NCI-H2227 treated with DMSO at 0.1 percent for 48 hours (cell line): ENCODE measurements at regions not wholly inside any gene's neighbourhood (a gene's known extent, or its start where the extent isn't known, plus 50 kb on each side); places are given as distances from the start of the nearest gene placed in this dataset.
A peak's percentile ranks its signal among the peaks of the same experiment; 100 is the strongest.

Source experiments
- DNase-seq: peaks from one replicate; lab custom pipeline; 2025; lab: John Stamatoyannopoulos, UW

DNA sequence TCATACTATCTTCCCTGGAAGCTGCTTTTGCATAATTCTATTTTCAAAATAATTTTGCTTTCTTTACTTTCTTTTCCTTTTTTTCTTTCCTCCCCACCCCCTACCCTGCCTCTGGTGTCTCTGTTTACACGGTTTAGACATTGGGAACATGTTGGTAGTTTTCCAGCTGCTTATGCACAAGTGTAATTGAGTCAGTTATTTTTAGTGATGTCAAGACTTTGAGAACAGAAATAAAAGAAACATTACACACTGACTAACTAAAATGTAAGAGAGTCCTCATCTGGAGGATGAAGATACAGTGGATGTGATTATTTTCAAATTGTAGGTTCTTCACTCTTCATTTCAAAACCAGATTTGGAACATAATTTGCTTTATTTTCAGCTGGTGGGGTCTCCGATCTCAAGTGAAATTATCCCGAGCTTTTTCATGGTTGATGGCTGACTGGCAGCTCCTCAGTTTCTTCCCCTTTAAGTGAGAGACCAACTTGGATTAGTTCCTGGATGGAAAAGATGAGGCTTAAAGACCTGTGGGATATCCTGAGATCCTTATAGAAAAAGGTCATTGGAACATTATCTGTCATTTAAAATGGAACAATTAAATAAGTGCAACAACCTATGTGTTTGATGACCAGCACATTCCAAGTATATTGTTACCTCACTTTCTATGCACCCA is 154.4 kb upstream of the ZNF462 start:
- no peak for DNase-seq

DNA sequence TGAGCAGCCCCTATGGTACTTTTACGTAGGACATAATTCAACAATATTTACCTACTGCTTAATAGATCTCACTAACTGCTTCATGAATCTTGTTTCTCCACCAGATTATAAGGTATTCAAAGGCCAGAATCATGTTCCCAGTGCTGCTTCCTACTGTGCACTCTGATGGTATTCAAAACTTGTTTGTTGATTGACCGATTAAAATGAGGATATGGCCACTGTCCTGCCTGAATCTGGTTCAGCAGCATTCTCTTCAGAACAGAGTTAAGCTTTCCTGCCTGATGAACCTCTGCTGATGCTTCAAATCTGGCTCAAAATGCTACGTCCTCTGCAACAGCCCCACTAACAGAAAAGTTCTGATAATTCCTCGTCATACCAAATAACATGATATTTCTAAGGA is 150.7 kb upstream of the ZNF462 start:
- DNase-seq = no peak

DNA sequence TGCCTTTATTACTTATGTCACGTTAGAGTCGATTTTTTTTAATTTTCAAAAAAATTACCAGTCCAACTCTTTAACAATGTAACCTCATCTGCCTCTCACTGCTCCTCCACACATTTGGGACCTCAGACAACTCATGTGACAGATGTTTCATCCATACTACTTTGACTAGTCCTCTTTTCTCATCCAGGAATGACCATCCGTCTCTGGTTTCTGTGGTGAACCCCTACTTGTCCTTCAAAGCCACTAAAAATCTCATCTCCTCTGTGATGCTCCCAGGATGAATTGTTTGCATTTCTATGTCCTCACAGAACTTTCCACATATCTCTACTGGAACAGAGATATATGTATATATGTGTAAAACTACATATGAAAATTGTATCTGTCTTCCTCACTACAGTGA is 149.8 kb upstream of the ZNF462 start:
- no peak for DNase-seq

DNA sequence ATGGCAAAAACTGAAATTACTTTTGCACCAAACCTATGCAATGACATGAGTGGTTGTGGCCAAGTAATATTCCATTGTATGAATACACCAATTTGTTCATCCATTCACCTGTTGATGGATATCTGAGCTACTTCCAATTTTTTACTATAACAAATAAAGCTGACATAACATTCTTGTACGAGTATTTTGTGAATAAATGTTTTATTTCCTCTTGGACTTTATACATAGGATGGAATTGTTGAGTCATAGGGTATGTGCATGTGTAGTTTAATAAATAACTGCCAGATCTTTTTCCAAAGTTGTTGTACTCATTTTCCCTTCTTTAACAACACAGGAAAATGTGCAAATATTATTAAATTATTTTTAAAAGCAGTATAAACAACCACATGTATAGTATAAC is 146.1 kb upstream of the ZNF462 start:
- no peak for DNase-seq

DNA sequence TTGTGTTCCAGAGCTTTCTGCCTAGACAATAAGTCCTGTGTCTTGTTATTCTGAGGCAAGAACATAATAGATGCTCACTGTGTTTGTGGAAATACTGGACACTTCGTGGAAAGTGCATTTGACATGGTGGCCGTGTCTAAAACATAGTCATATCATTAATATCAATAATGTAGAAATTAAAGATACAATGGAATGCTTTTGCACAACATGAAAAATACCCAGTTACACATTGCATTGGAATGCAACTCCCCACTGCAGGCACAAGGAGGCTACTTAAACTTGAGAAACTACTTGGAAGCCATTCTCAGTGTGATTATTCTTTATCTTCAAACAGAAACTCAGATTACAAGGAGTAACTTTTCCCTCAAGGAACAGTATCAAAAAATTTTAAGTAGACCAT is 145.3 kb upstream of the ZNF462 start:
- DNase-seq = no peak

DNA sequence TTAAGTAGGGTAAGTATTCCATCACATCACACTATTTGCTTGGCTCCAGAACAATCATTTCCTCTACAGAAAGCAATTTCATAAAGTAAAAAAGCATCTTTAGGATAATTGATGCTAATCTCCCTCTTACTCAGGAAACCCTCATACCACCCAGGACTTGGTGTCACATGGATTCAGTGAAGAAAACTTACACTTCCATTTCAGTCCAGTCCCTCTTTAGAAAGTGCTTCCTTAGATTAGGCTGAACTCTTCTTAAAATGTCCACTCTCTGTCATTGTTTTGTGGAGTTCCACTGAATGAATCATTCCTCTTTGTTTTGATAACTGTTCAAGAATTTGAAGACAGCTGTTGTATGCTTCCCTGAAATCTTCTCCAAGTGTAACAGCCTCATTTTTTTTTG is 144.0 kb upstream of the ZNF462 start:
- no peak for DNase-seq

DNA sequence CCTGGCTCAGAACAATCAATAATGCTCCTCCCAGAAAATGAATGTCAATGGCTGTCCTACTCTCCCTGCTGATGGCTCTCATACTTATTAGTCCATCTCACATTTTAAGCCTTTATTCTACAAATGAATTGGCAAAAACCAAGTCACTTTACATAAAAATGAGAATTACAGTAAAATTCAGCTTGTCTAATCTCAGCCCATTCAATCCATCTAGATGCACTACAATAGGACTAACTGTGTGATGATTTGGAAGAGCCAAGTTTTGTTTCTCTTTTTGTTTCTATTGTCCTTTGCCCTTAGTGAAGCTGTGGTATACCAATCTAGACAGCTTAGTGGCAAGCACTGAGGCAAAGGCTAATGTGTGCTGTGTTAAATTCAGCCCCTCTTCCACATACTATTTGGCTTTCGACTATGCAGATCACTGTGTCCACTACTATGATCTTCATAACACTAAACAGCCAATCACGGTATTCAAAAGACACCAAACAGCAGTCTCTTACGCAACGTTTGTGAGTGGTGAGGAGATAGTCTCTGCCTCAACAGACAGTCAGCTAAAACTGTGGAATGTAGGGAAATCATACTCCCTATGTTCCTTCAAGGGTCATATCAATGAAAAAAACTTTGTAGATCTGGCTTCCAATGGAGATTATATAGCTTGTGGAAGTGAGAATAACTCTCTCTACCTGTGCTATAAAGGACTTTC is 140.8 kb upstream of the ZNF462 start:
- DNase-seq = no peak

DNA sequence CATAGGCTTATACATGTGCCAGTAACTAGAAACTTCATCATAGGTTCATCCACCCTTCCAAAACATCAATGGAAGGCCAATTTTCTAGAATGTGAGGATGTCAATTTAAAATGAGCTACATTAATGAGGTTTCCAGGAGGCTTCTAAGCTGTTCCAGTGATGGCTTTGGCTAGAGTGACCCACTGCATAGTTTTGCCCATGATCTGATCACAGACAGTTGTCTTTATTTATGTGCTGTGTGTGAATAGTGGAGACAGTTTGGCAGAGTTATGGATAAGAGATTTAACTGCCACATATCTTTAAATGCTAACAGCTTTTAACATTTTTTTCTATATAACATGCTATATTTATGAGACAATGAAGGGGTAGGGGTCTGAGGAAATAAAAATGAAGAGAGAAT is 139.0 kb upstream of the ZNF462 start:
- no peak for DNase-seq

DNA sequence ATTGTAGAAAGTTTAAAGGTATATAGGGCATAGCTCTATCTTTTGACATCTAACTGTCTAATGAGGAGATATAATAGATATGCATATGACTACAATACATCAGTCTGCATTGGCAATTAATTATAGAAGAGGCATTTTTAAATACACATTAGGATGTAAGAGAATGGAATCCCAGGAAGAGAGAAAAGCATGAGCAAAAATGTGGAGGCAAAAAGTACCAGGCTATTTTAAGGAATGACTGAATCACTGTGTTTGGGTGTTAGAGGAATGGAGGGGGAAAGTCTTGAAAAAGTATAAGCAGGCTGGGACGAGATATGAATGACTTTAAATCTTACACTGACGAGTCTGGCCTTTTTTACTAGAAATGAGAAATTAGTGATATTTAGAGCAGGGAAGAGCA is 138.4 kb upstream of the ZNF462 start:
- DNase-seq = no peak

DNA sequence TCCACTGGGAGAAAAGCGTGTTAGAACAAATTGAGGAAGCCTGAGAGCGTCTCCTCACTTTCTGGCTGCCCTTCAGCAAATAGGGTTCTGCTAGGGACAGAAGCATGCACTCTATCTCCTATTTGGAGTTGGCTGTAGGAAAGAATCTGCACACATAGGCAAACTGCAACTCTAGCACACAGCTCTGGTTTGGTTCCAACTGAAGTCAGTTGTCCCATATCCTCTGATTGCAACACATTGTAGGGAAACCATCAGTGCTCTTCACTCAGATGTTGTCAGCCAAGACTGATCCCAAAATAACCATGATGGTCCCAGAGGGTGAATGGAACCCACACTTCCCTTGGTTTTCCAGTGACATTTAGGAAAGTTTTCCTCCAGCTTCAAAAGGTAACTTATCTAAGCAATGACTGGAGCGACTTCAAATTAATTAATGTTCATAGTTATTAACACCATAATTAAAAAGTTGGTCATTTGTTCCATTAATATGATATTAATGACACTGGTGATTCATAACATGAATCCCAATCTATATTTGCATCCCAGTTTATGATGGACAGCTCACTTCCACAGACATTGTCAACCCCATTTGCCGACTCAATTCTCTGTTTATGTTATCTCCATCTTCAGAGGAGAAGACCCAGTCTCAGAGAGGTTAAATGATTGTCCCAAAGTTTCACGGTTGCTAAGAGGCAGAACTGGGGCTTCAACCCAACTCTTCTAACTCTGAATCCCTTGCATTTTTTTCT is 136.7 kb upstream of the ZNF462 start:
- no peak for DNase-seq

DNA sequence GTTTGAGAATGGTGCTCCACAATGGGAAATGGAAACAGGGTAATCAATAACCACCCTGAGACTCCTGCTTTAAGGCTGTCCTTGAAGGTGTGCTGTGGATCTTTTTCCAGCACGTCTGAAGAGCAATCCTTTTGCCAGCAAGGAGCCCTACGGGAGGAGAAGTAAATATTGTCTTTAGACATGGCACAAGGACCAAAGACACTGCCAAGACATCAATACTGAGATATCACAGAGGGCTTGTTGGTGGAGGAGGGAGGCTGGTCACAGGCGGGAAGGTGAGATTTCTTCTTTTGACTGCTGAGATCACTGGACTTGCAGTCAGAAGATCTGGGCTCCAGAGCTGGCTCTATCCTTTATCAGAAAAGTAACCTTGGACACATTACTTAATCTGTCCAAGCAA is 135.0 kb upstream of the ZNF462 start:
- no peak for DNase-seq

DNA sequence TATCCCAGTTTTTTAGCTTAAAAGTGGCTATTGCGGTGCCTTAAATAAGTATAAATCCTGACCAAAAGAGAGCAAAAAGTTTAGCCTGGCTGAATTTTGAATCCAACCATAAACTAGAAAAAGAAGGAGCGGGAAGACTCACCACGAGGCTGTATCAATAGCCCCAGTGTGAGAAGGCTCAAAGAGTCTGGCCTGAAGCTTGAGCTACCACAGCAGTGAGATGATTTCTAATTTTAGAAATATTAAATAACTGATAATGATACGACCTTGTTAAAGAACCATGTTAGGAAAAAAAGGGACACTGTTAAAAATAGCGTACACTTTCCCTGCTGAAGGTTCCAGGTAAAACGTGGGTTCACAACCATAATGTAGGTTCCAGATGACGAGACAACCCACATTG is 134.1 kb upstream of the ZNF462 start:
- DNase-seq = no peak

DNA sequence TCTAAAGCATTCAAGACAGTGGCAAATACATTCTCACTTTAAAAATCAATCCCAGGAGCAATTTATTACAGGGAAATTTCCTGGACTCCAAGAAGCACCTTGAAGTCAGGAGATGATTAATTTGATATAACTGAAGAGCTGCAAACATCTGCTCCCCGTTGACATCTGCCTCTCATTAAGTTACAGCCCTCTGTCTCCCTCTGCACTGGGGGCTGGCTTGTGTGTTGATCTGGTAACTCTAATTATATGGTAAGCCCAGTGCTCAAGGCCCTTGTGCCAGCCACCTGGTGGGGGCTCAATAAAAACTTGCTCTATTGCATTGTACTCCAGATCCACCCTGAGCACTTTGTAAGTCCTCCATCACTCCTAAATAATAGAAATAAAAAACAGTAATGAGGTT is 131.1 kb upstream of the ZNF462 start:
- peak; percentile 81 for DNase-seq

DNA sequence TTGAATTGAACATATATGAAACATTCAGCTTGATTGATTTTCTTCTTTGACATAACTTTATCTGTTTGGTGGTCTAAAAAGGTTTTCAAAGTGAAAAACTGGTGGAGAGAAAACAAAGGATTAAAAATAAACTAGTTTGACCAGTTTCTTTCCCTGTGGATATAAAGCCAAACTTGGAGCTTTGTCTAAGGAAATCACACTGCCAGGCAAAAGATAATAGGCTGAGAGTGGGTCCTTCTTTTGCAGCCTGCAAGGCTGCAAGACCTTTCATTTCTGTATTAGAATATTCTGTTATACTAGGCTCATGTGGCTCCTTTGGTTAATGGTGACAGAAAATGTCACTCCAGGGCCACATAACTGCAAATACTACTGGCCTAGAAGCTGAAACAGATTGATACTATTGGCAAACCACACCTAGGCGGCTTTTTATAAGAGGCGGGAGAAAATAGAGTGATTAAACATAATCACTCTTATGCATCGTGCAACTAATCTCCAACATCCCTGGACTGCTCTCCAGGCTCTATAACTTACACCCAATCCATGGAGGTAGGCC is 129.1 kb upstream of the ZNF462 start:
- no peak for DNase-seq

DNA sequence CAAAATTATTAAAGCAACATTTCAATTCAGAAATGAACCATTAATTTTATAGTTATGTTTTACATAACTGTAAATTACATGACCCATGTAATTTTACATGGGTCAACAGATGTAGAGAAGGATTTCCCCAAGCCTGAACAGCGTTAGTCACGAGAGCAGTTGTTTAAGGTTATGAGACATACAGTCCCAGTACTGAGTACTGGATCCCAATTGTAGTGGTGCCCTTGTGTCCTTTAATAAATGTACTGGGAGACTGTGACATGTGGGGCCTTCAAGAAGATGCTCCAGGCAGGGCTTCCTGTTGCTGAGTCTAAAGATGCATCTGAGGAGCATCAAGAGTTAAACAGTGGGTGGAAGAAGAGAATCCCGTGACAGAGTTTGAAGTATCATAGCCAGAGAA is 125.5 kb upstream of the ZNF462 start:
- DNase-seq = no peak

DNA sequence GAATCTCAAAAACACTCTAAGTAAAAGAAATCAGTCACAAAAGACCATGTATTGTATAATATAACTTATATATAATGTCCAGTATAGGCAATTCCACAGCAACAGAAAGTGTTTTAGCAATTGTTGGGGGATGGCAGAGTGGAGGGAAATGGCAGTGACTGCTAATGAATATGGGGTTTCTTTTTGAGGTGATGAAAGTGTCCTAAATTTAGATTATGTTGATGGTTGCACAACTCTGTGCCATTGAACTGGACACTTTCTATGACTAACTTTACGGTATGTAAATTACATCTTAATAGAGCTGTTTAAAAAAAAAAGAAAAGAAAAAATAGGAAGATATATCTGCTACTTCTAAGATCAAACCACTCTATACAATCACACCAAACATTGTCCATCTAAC is 124.9 kb upstream of the ZNF462 start:
- no peak for DNase-seq

DNA sequence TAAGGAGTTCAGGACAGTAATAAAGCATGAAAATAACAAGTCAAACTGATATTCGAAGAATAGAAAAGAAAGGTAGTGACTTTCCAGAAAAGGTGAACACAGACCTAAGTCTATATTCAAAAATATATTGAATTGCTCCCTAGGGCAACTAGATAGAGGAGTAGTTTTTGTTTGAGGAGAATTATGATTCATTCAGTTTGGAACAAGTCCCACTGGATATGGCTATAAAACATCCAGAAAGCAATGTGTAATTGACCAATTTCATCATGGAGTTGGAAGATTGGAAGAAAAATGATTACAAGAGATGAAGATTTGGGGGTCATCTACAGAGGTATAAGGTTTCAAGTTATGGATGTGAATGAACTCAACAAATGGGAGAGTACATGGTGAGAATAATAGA is 117.5 kb upstream of the ZNF462 start:
- no peak for DNase-seq

DNA sequence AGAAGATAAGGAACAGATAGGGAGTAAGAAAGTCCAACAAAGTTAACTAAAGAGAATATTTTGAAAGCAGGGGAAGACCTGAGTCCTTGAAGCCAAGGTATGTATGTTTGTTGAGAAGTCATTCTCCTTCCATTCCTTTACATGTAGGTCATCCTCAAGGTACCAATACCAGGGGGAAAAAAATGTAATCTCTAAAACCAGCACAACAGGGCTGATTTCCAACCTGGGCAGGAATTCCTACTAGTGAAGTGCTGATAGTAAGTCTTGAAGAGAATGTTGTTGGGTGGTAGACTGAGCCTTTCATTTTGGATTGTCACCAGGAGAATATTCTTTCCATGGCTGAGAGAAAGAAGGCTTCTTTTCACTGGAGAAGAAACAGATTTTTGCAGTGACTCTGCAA is 117.1 kb upstream of the ZNF462 start:
- DNase-seq = no peak

DNA sequence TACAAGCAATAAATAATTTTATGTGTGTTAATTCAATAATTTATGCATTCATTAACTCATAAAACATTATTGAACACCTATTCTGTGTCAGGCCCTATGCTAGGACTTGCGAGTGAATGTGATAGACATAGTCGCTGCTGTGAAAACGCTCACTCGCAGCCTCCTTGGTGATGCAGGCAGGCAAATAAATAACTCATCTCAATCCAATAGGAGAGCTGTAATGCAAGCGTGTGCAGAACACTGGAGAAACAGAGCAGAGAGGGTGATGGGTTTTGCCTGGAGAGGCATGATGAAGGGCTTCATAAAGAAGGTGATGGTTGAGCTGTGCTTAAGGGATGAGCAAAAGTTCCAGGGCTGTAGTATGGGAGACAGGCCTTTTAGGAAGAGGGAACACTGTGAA is 111.3 kb upstream of the ZNF462 start:
- DNase-seq = no peak

DNA sequence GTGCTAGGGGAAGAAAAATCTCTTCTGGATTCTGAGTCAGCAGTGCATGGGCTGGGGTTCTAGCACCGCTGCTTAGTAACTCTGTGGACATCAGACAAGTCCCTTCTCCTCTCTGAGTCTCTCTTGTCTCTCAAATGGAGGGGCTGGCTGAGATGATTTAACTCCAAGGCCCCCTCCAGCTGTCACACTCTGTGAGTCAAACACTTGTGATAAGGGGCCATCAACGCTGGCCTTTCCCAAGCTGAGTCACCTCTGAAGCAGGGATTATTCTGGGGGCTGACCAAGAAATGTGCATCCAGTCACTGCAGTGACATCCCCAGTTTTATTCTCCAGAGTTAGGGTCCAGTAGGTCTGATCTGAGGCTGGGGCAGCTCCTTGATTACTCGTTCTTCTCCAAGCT is 110.4 kb upstream of the ZNF462 start:
- no peak for DNase-seq

DNA sequence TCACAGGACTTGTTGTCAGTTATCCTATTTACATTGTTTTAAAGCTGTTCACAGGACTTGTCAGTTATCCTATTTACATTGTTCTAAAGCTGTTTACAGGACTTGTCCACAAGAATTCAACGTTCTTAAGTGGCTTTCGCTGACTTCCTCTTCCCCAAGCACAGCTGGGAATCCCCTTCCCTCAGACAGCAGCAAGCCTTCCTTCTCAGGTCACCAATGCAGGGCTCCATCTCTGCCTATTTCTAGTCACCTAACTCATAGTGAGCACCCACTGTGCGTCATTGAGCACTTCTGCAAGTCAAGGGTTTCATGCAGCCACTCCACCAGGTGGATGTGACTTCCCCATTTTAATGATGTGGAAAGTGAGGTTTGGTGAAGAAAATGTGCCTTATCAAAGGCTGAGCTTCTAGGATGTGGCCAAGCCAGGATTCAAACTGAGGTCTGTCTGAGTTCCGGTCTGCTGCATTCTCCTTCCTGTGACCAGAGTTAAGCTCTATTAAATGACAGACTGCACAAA is 109.8 kb upstream of the ZNF462 start:
- no peak for DNase-seq

DNA sequence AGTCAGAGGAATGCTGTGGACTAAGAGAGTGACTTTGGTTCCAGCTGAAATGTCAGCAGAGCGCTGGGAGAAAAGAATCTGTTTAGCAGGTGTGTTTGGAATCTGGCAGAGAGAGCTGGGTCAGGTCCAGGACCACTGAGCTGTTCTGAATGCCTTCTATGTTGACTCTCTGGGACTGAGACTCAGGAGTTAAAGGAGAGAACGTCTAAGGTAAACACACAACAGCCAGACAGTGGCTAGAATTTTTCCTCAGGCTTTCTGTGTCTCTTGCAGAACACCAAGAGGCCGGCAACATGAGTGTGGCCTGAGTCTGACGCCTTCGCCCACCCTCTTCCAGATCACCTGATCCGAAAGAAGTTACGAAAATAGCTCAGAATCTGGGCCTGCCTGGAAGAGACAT is 107.2 kb upstream of the ZNF462 start:
- DNase-seq = no peak

DNA sequence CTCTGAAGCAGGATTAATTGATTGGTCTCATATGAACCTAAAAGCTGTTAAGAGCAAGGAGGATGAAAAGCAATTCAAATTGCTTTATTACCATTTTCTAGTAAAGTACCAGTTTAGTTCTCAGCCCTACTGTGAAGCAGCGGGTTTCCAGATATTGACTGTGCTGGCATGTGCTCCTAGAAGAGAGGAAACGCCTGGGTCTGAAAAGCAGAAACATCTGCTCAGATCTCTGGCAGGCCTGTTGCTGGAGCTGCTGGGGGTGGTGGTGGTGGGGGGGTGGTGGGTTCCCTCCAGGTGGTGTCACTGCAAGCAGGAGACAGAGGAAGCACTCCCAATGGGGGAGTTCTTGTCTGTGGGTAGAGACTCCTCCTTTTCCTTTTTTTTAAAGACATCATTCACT is 105.5 kb upstream of the ZNF462 start:
- no peak for DNase-seq
